ENCODE measurements at regions not wholly inside any gene's neighbourhood (a gene's known extent, or its start where the extent isn't known, plus 50 kb on each side); places are given as distances from the start of the nearest gene placed in this dataset.

GRCh38 chr5:123705741-123706140, 193.8 kb downstream of the CSNK1G3 start:
- TF ChIP-seq EZH2phosphoT487 (IDR thresholded peaks at IDR 0.05; ENCODE audit: insufficient read depth, low read depth): no peak
- no peak for TF ChIP-seq EZH2 (IDR thresholded peaks at IDR 0.05; ENCODE audit: insufficient read depth, poor library complexity, severe bottlenecking)
